Uterus (tissue), 3 donors: ENCODE measurements at regions not wholly inside any gene's neighbourhood (a gene's known extent, or its start where the extent isn't known, plus 50 kb on each side); places are given as distances from the start of the nearest gene placed in this dataset.

Source experiments
- DNase-seq, 2 donors: peaks; one replicate each; pipeline ENCODE4 v3.0.0-alpha.2; 2019 to 2020
- H3K27ac ChIP-seq, 2 donors: fragments of 200-600 bp; sonication (generic); 1 replicate in 1 of 2; 2 replicates in 1 of 2; pipeline ENCODE4 v1.5.1; 2016 to 2018
- H3K27me3 ChIP-seq, 2 donors: fragments of 200-600 bp; sonication (generic); one replicate each; pipeline ENCODE4 v1.5.1; 2018 to 2019; ENCODE audit warnings: control low read depth in 1 of 2
- H3K36me3 ChIP-seq, 2 donors: fragments of 200-600 bp; sonication (generic); one replicate each; pipeline ENCODE4 v1.5.1; 2019; ENCODE audit warnings: control low read depth in 1 of 2
- H3K4me1 ChIP-seq, 2 donors: fragments of 200-600 bp; sonication (generic); one replicate each; pipeline ENCODE4 v1.5.1; 2018 to 2019; ENCODE audit warnings: control low read depth in 1 of 2
- H3K4me3 ChIP-seq, 2 donors: fragments of 200-600 bp; sonication (generic); 1 replicate in 1 of 2; 2 replicates in 1 of 2; pipeline ENCODE4 v1.5.1; 2018 to 2019; ENCODE audit warnings: mild to moderate bottlenecking in 1 of 2
- H3K9me3 ChIP-seq, 2 donors: fragments of 200-600 bp; sonication (generic); one replicate each; pipeline ENCODE4 v1.5.1; 2019; ENCODE audit warnings: control low read depth in 1 of 2
- POLR2A ChIP-seq, 2 donors: fragments of 450-650 bp; IDR thresholded peaks; one replicate each; pipeline ENCODE4 v1.6.1; 2016; ENCODE audit warnings: antibody characterized with exemption in 2 of 2, mild to moderate bottlenecking in 1 of 2, moderate library complexity in 1 of 2
- intact Hi-C: fragments of 100-400 bp; cut with DNase I; formaldehyde crosslinking; loops from one replicate; pipeline ENCODE4 v1.15.1; 2023; ENCODE audit warnings: low total_unique reads
- TF ChIP-seq, protein P1 (sequence below), 4 experiments: fragments of 200-600 bp in 2 of 4; fragments of 450-650 bp in 2 of 4; sonication (generic) in 2 of 4; IDR thresholded peaks; one replicate each; pipeline ENCODE4 v1.5.1; 2016 to 2019; ENCODE audit warnings: antibody characterized with exemption in 4 of 4, mild to moderate bottlenecking in 2 of 4, moderate library complexity in 1 of 4
- donor health status: DM: yes; HTN: yes; CAD: no.

DNA sequence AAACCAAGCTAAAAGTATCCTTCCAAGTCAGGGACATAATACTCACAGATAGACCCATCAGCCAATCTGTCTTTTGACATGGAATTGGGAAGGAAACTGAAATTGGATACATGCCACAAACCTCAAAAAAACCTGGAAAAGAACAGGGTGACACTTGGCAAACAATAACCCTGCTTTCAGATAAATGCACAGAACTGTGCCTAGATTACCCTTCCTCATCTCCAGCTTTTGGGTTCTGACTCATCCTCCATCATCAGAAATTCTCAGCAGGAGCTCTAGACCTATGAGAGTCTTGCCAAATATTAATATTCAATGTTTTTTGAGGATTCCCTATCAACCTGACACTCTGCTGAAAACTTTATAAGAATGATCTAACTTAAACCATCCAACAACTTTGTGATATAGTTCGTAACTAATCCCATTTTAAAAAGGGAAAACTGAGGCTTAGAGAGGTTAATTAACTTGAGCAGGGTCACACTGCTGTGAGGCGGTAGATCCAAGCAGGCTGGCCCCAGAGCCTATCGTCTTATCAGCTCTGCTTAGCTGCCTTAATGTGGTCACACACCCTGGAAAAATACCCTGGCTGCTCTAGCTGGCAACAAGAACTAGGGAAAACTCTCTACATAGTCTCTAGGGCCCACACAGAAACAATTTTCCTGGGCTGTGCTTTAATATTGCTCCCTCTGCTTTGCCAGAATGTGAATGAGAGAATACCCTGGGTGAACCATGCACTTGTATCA lies 157.0 kb upstream of the TRPC7 start:
- intact Hi-C loops = no loop called here
- no peaks in the 10 kb centered on the region for H3K27me3 ChIP-seq
- no peaks in the 10 kb centered on the region for H3K36me3 ChIP-seq
- TF ChIP-seq, protein P1, sequence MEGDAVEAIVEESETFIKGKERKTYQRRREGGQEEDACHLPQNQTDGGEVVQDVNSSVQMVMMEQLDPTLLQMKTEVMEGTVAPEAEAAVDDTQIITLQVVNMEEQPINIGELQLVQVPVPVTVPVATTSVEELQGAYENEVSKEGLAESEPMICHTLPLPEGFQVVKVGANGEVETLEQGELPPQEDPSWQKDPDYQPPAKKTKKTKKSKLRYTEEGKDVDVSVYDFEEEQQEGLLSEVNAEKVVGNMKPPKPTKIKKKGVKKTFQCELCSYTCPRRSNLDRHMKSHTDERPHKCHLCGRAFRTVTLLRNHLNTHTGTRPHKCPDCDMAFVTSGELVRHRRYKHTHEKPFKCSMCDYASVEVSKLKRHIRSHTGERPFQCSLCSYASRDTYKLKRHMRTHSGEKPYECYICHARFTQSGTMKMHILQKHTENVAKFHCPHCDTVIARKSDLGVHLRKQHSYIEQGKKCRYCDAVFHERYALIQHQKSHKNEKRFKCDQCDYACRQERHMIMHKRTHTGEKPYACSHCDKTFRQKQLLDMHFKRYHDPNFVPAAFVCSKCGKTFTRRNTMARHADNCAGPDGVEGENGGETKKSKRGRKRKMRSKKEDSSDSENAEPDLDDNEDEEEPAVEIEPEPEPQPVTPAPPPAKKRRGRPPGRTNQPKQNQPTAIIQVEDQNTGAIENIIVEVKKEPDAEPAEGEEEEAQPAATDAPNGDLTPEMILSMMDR (IDR thresholded peaks at IDR 0.05) = no peak
- TF ChIP-seq POLR2A (IDR thresholded peaks at IDR 0.05) = no peak
- no peaks in the 10 kb centered on the region for H3K4me1 ChIP-seq
- no peak overlapping the region for H3K4me3 ChIP-seq
- H3K27ac ChIP-seq = no peak overlapping the region
- H3K9me3 ChIP-seq = no peaks in the 10 kb centered on the region
- DNase-seq = no peak

DNA sequence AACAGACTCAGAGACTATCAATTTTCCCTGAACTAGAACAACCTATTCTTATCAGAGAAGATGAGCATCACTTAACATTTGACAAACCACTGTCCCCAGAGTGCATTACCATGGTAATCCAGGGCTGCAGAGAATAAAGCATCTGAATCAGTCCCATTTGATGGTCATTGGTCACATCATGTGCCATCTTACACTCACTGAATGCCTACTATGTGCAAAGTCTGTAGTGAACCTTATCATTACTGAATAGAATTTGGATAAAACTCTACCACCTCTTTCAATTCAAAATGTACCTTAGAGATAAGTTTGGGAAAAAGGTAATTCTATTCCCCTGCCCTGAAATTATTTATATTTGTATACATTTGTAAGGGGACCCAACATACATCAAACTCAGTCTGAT lies 156.4 kb upstream of the TRPC7 start:
- Histone ChIP-seq H3K36me3 (no peaks in the 10 kb centered on the region), H3K27ac (no peak overlapping the region), H3K4me3 (no peak overlapping the region), H3K4me1 (no peaks in the 10 kb centered on the region), H3K27me3 (no peaks in the 10 kb centered on the region), H3K9me3 (no peaks in the 10 kb centered on the region)
- intact Hi-C loops = no loop called here
- no peak for DNase-seq
- TF ChIP-seq POLR2A (IDR thresholded peaks at IDR 0.05) = no peak
- TF ChIP-seq, protein P1 (IDR thresholded peaks at IDR 0.05) = no peak

DNA sequence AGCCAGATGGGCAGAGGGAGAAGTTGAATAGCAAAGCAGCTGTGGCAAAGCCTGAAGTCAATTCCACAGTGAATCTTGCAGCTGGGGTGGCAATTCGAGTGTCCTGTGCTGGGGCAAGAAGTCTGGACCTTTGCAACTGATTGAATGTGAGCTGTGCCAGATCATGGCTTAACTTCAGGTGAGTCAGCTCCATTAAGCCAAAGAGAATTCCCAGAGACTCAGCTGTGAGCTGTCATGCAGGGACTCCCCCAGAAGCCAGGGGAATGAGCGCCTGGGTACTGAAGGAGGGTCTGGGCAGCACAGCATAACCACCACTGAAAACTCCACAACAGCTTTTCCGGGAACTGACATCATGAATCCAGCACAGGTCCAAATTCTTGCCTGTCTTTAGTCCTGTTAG lies 153.5 kb upstream of the TRPC7 start:
- no peaks in the 10 kb centered on the region for H3K27me3 ChIP-seq
- no peaks in the 10 kb centered on the region for H3K36me3 ChIP-seq
- intact Hi-C loops = no loop called here
- no peak for DNase-seq
- no peak overlapping the region for H3K27ac ChIP-seq
- no peaks in the 10 kb centered on the region for H3K9me3 ChIP-seq
- no peaks in the 10 kb centered on the region for H3K4me1 ChIP-seq
- H3K4me3 ChIP-seq = no peak overlapping the region
- no peak for TF ChIP-seq POLR2A (IDR thresholded peaks at IDR 0.05)
- TF ChIP-seq, protein P1 (IDR thresholded peaks at IDR 0.05) = no peak

DNA sequence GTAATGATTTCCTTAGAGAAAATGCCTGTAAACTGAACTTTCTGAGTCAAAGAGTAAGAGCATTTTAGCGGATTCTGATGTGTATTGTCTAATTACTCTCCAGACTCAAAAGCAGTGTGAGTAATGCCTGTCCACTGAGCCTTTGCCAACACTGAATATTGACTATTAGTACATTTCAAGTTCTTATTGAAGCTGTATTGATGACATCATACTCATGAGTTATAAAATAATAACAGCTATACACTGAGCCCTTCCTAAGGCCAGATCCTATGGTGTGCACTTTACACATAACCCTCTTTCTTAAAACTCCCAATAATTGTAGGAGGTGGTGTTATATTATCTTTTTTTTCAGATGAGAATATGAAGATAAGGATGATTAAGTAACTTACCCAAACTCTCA lies 152.8 kb upstream of the TRPC7 start:
- Histone ChIP-seq H3K4me1 (no peaks in the 10 kb centered on the region), H3K27me3 (no peaks in the 10 kb centered on the region), H3K27ac (no peak overlapping the region), H3K36me3 (no peaks in the 10 kb centered on the region), H3K4me3 (no peak overlapping the region), H3K9me3 (no peaks in the 10 kb centered on the region)
- TF ChIP-seq, protein P1 (IDR thresholded peaks at IDR 0.05) = no peak
- TF ChIP-seq POLR2A (IDR thresholded peaks at IDR 0.05) = no peak
- intact Hi-C loops = no loop called here
- no peak for DNase-seq

DNA sequence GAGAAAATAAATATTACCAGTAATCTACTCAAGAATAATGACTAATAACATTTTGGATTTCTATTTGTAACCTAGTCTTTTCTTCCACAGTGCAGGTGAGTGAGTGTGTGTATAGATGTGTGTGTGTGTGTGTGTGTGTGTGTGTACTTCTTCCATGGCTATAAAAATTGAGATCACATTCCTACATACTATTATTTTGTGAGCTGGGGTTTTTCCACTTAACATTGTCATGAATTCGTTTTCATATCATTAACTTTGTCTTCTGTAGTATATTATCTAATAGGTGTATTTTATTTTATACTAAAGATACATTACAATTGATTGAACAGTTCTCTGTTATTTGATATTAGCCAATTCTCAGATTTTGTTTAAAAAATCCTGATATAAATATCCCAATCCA lies 152.4 kb upstream of the TRPC7 start:
- Histone ChIP-seq H3K9me3 (no peaks in the 10 kb centered on the region), H3K4me1 (no peaks in the 10 kb centered on the region), H3K4me3 (no peak overlapping the region), H3K36me3 (no peaks in the 10 kb centered on the region), H3K27me3 (no peaks in the 10 kb centered on the region), H3K27ac (no peak overlapping the region)
- no peak for DNase-seq
- intact Hi-C loops = no loop called here
- TF ChIP-seq POLR2A (IDR thresholded peaks at IDR 0.05) = no peak
- TF ChIP-seq, protein P1 (IDR thresholded peaks at IDR 0.05) = no peak
